ENCODE measurements at regions not wholly inside any gene's neighbourhood (a gene's known extent, or its start where the extent isn't known, plus 50 kb on each side); places are given as distances from the start of the nearest gene placed in this dataset.
"Not testable (repeated sequence)": the region's sequence is repeated elsewhere in the genome, so short reads cannot be mapped to it uniquely, and the experiment has no call there.

GRCh38 chr12:75754141-75754540 lies 242.7 kb upstream of the KRR1 start:
- Histone ChIP-seq H3K4me3 (ENCODE audit: low read depth, low read length) (no peak overlapping the region), H3K27ac (no peak overlapping the region), H3K4me2 (ENCODE audit: low read length) (no peak overlapping the region), H3K9me3 (ENCODE audit: control insufficient read depth, low read length) (no peaks in the 10 kb centered on the region), H3K27me3 (ENCODE audit: control insufficient read depth, insufficient read depth, low read length) (no peaks in the 10 kb centered on the region), H3K79me2 (no peaks in the 10 kb centered on the region), H3K36me3 (ENCODE audit: control insufficient read depth, insufficient read depth, low read length) (no peaks in the 10 kb centered on the region), H3K4me1 (no peaks in the 10 kb centered on the region), H2AFZ (no peak overlapping the region), H3K9ac (no peak overlapping the region)
- TF ChIP-seq CTCF (IDR thresholded peaks at IDR 0.05), result no peak

- no peak overlapping the region for H2AFZ ChIP-seq
- H3K4me1 ChIP-seq, result no peaks in the 10 kb centered on the region
- no peak overlapping the region for H3K27ac ChIP-seq
- H3K4me3 ChIP-seq (ENCODE audit: low read depth, low read length), result no peak overlapping the region
- H3K27me3 ChIP-seq (ENCODE audit: control insufficient read depth, insufficient read depth, low read length), result no peaks in the 10 kb centered on the region
- no peaks in the 10 kb centered on the region for H3K79me2 ChIP-seq
- H3K36me3 ChIP-seq (ENCODE audit: control insufficient read depth, insufficient read depth, low read length), result no peaks in the 10 kb centered on the region
- no peaks in the 10 kb centered on the region for H3K9me3 ChIP-seq (ENCODE audit: control insufficient read depth, low read length)
- no peak overlapping the region for H3K4me2 ChIP-seq (ENCODE audit: low read length)
- no peak for TF ChIP-seq CTCF (IDR thresholded peaks at IDR 0.05)
- no peak overlapping the region for H3K9ac ChIP-seq
Measured at GRCh38 chr12:75751769-75752471, 240.5 kb upstream of the KRR1 start.

- no peaks in the 10 kb centered on the region for H3K79me2 ChIP-seq
- no peaks in the 10 kb centered on the region for H3K27me3 ChIP-seq (ENCODE audit: control insufficient read depth, insufficient read depth, low read length)
- H2AFZ ChIP-seq, result no peak overlapping the region
- no peak overlapping the region for H3K9ac ChIP-seq
- no peak for TF ChIP-seq CTCF (IDR thresholded peaks at IDR 0.05)
- H3K4me2 ChIP-seq (ENCODE audit: low read length), result no peak overlapping the region
- H3K9me3 ChIP-seq (ENCODE audit: control insufficient read depth, low read length), result no peaks in the 10 kb centered on the region
- H3K4me1 ChIP-seq, result no peaks in the 10 kb centered on the region
- no peaks in the 10 kb centered on the region for H3K36me3 ChIP-seq (ENCODE audit: control insufficient read depth, insufficient read depth, low read length)
- no peak overlapping the region for H3K4me3 ChIP-seq (ENCODE audit: low read depth, low read length)
- no peak overlapping the region for H3K27ac ChIP-seq
Measured at GRCh38 chr12:75750716-75751306, 239.4 kb upstream of the KRR1 start.

GRCh38 chr12:75748990-75749389 lies 237.6 kb upstream of the KRR1 start:
- not testable (repeated sequence) for H3K4me2 ChIP-seq (ENCODE audit: low read length); H3K4me1 ChIP-seq; H3K27ac ChIP-seq; H2AFZ ChIP-seq; H3K27me3 ChIP-seq (ENCODE audit: control insufficient read depth, insufficient read depth, low read length); H3K36me3 ChIP-seq (ENCODE audit: control insufficient read depth, insufficient read depth, low read length); H3K9ac ChIP-seq; H3K9me3 ChIP-seq (ENCODE audit: control insufficient read depth, low read length); H3K4me3 ChIP-seq (ENCODE audit: low read depth, low read length); H3K79me2 ChIP-seq

GRCh38 chr12:75748136-75748535 lies 236.7 kb upstream of the KRR1 start:
- H3K4me3 ChIP-seq (ENCODE audit: low read depth, low read length), result no peak overlapping the region
- no peak overlapping the region for H3K9ac ChIP-seq
- no peak overlapping the region for H3K4me2 ChIP-seq (ENCODE audit: low read length)
- no peaks in the 10 kb centered on the region for H3K79me2 ChIP-seq
- TF ChIP-seq CTCF (IDR thresholded peaks at IDR 0.05), result no peak
- H3K27ac ChIP-seq, result no peak overlapping the region
- no peaks in the 10 kb centered on the region for H3K9me3 ChIP-seq (ENCODE audit: control insufficient read depth, low read length)
- H2AFZ ChIP-seq, result no peak overlapping the region
- no peaks in the 10 kb centered on the region for H3K27me3 ChIP-seq (ENCODE audit: control insufficient read depth, insufficient read depth, low read length)
- no peaks in the 10 kb centered on the region for H3K4me1 ChIP-seq
- no peaks in the 10 kb centered on the region for H3K36me3 ChIP-seq (ENCODE audit: control insufficient read depth, insufficient read depth, low read length)
